Activated CD4-positive, CD25-positive, alpha-beta regulatory T cell treated with anti-CD3 and anti-CD28 coated beads, Interleukin-2, amount 50 U/mL, for 16 hours (primary cell): ENCODE measurements at regions not wholly inside any gene's neighbourhood (a gene's known extent, or its start where the extent isn't known, plus 50 kb on each side); places are given as distances from the start of the nearest gene placed in this dataset.
"Not testable (repeated sequence)": the region's sequence is repeated elsewhere in the genome, so short reads cannot be mapped to it uniquely, and the experiment has no call there.

Experiments
- DNase-seq: peaks from one replicate; pipeline ENCODE4 v3.0.0-alpha.2; 2020; ENCODE audit warnings: low read depth, low spot score

- DNase-seq: not testable (repeated sequence)
These were observed 1487.2 kb upstream of the WWC1 start for GRCh38 chr5:166804223-166804622.

- not testable (repeated sequence) for DNase-seq
These were observed 1486.8 kb upstream of the WWC1 start for GRCh38 chr5:166804693-166805092.

- not testable (repeated sequence) for DNase-seq
These were observed 1481.3 kb upstream of the WWC1 start for GRCh38 chr5:166810093-166810658.

- no peak for DNase-seq
These were observed 1480.7 kb upstream of the WWC1 start for GRCh38 chr5:166810721-166811120.

- DNase-seq: no peak
These were observed 1468.1 kb upstream of the WWC1 start for GRCh38 chr5:166823360-166823759.

GRCh38 chr5:166834246-166834645 lies 1457.2 kb upstream of the WWC1 start:
- no peak for DNase-seq

- no peak for DNase-seq
These were observed 1446.4 kb upstream of the WWC1 start for GRCh38 chr5:166845044-166845443.

- DNase-seq: no peak
These were observed 1434.7 kb upstream of the WWC1 start for GRCh38 chr5:166856791-166857190.

- DNase-seq: no peak
These were observed 1431.0 kb upstream of the WWC1 start for GRCh38 chr5:166860426-166860825.

GRCh38 chr5:166862581-166862980 lies 1428.9 kb upstream of the WWC1 start:
- DNase-seq: no peak

GRCh38 chr5:166865206-166865605 lies 1426.2 kb upstream of the WWC1 start:
- no peak for DNase-seq

GRCh38 chr5:166880456-166880855 lies 1411.0 kb upstream of the WWC1 start:
- no peak for DNase-seq

- no peak for DNase-seq
These were observed 1409.6 kb upstream of the WWC1 start for GRCh38 chr5:166881802-166882201.

GRCh38 chr5:166883016-166883415 lies 1408.4 kb upstream of the WWC1 start:
- DNase-seq: no peak

GRCh38 chr5:166898166-166898565 lies 1393.3 kb upstream of the WWC1 start:
- no peak for DNase-seq

- no peak for DNase-seq
These were observed 1392.1 kb upstream of the WWC1 start for GRCh38 chr5:166899343-166899742.

- DNase-seq: no peak
These were observed 1386.9 kb upstream of the WWC1 start for GRCh38 chr5:166904571-166904970.

GRCh38 chr5:166906991-166907713 lies 1384.3 kb upstream of the WWC1 start:
- DNase-seq: no peak

GRCh38 chr5:166909040-166909439 lies 1382.4 kb upstream of the WWC1 start:
- DNase-seq: no peak

GRCh38 chr5:166909926-166910325 lies 1381.5 kb upstream of the WWC1 start:
- DNase-seq: no peak

- DNase-seq: no peak
These were observed 1380.5 kb upstream of the WWC1 start for GRCh38 chr5:166910995-166911394.

GRCh38 chr5:166916021-166916420 lies 1375.4 kb upstream of the WWC1 start:
- no peak for DNase-seq

- DNase-seq: no peak
These were observed 1365.3 kb upstream of the WWC1 start for GRCh38 chr5:166926138-166926537.
